A172 (cell line): ENCODE measurements at regions not wholly inside any gene's neighbourhood (a gene's known extent, or its start where the extent isn't known, plus 50 kb on each side); places are given as distances from the start of the nearest gene placed in this dataset.

Experiments used
- DNase-seq: peaks from one replicate; pipeline ENCODE4 v3.0.0-alpha.2; 2015; ENCODE audit warnings: low spot score

DNA sequence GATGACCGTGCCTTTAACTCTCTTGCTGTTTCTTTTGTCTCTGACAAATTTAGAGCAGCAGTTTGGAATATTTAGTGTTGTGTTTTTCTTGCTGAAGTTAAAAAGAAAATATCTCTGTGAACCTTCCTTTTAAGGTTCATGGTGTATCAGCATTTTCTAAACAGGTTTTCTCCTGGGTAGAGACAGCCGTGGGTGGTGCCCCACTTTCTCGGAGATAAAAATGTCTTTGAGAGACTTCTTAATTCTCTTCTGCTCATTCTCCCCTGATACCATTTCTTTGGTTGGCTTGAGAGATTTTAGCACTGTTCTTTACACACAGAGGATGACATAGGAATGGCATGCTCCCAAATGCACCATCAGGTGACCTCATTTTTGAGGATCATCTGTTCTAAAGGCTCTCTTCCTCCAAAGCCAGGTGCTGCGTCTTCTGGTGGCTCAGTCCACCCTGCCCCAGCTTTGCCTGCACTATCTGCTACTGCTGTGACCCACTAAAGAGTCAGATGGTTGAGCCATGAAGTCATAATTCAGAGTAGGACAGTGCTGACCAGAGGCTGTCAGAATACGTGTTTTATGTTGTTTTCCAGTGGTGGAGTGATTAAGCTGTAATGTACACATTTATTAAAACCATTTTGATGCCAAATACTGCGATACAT is 90.3 kb upstream of the SLC10A2 start:
- no peak for DNase-seq

DNA sequence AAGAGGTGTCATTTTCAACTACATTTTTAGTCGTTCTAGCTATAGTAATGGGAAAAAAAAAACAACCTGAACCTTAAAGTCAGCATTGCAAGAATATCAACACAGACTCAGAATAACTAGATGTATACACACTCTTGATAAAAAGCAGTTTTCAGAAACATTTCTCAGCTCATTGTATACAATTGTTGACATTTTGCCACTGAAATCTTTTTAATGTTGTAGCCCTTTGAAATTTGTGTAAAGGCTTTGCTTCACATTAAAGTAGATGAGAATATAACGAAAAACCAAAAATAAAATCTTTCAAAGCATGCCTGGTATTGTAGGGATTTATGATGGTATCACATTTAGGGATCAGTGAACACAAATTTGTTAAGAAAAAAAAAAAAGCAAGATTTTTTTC is 87.2 kb upstream of the SLC10A2 start:
- DNase-seq = no peak

DNA sequence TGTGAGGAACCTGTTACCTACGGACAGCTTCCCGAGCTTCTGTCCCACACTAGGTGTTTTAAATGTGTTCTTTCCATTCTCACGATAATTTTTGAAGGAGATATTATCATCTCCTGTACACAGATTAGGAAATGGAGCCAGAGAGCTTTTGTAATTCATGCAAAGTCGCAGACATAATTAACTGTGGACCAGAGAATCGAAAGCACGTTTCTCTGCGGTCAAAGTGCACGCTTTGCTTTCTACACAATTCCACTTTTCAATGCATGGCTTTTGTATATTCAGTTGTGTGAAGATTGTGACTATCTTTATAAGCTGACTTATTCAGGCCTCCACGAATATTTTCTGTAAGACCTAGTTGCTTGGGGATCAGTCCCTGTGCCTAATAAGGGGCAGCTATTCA is 81.7 kb upstream of the SLC10A2 start:
- DNase-seq = no peak

DNA sequence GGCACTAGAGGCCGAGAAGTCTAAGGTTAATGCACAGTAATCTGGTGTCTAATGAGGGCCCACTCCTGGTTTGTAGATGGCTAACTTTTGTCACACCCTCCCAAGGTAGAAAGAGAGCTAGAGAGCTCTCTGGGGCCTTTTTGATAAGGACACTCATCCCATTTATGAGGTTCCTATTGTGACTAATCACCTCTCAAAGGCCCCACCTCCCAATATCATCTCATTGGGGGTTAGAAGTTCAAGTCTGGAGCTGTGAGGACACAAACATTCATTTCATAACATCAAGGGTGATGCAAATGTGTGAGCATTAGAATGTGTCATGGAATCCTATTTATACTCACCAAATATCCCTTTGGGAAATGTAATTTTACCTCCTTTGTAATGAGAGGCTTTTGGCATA is 79.2 kb upstream of the SLC10A2 start:
- no peak for DNase-seq

DNA sequence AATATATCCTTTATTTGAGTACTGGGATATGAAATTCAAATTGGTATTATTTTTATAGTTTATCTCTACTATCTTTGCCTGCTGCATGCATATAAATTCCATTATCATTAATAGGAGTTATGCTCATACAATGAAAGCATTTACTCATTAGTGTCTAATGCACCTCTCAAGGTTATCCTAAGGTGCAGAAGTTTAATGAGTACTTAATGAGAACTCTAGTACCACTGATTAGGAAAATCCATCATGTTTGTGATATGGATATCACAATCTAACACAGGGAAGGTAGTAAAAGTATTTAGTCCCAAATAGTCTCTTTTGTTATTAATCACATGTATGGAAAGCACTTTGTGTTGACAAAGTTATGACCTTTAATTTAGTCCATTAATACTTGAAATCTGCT is 77.2 kb upstream of the SLC10A2 start:
- DNase-seq = no peak

GRCh38 chr13:103142151-103142550 is 75.9 kb upstream of the SLC10A2 start:
- DNase-seq = no peak

DNA sequence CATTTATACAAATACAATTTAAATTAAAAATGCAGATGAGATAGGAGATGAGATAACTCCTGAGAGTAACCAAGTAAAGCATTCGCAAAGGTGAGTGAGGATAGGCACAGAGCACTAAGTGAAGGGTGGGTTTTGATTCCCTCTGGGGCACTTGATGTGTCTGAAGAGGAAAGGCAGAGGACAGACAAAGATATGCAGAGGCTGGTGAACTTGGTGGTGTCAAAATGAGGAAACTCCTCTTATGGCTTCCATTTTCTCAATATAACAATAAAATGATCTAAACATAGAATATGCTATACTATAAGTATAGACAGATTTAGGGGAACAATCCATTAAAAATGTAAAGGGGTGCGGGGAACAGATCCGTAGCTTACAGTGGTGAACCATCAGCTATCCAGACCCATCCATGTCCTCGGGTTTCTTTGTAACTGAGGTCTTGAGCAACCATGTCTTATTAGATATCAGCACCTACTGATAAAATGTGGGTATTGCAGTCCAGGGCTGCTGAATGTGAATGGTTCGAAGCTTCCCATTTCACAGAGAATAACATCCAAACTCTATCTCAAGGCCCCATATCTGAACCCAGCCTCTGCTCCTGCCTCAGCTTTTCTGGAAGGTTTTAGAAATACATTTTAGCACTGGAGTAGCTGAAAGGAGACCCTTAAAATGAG is 73.9 kb upstream of the SLC10A2 start:
- DNase-seq = peak; percentile 11

GRCh38 chr13:103134271-103134670 is 68.1 kb upstream of the SLC10A2 start:
- DNase-seq = no peak

DNA sequence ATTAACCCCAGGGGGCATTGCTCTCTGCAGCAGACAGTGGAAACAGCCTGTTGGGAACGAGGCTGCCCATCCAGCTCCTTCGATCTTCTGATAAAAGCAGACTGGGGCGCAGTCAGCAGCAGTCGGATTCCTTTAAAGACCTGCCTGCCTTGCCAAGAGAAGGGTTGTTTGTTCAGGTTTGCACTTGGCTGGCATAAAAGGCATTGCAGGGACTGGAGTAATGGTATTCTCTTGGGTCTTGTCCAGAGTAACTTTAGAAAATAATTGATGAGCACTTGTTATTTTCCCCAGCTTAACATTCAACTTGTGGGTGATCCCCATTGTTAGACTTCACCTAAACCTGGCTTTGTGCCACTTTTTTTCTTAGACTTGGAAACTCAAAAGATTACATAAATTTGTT is 67.3 kb upstream of the SLC10A2 start:
- no peak for DNase-seq

DNA sequence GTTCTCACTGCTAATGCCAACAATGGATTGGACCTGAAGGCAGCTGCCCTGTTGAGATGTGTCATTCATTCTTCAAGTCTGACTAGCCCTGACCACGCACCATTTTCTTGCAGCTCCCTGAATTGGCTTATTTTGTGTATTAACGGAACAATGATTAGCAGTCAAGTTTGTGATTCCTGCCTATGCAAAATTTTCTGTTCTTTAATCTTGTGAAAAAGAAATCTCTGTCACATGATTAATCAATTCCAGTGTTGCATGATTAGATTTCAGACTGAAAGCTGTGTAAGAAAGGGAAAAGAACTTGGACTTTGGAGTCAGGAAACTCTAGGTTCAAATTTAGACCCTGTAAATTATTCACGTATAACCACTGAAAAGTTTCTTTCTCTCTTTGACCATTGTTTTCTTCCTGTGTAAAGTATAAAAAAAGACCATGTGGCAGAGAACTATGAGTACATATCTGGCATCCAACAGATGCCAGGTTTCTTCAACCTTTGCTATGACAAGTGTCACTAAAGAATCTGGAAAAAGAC is 64.5 kb upstream of the SLC10A2 start:
- DNase-seq = no peak

DNA sequence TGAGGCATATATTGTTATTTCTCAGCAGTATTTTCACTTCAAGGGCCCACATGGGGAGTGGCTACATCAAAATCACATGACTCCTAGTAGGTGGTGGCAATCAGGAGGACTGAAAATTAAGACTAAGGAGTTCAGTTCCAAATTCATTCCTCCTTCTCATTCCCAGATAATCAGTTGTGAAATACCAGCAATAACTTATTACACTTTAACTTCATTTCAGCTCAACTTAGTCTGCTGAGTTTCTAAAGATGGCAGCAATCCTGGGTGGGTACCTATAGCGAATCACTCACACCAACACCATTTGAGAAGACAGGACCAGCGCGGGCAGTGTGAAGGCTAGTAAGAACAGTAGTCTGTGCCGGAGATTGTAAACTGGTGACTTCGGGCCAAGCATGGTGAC is 63.9 kb upstream of the SLC10A2 start:
- DNase-seq = no peak
